ENCODE measurements at regions not wholly inside any gene's neighbourhood (a gene's known extent, or its start where the extent isn't known, plus 50 kb on each side); places are given as distances from the start of the nearest gene placed in this dataset.
A peak's percentile ranks its signal among the peaks of the same experiment; 100 is the strongest.

GRCh38 chr4:104099141-104099540 is 379.4 kb upstream of the TACR3 start:
- Mint-ChIP-seq H3K27ac (ENCODE audit: unreplicated experiment) (no peak overlapping the region), H3K4me1 (ENCODE audit: unreplicated experiment) (no peaks in the 10 kb centered on the region), H3K4me3 (ENCODE audit: unreplicated experiment) (no peak overlapping the region), H3K9me3 (ENCODE audit: unreplicated experiment) (peaks cover 7% of the 10 kb centered on the region), H3K27me3 (ENCODE audit: unreplicated experiment) (no peaks in the 10 kb centered on the region), H3K36me3 (ENCODE audit: low read depth, unreplicated experiment) (peaks cover 6% of the 10 kb centered on the region)
- DNase-seq (ENCODE audit: low spot score): no peak
- TF ChIP-seq CTCF (IDR thresholded peaks at IDR 0.05; ENCODE audit: unreplicated experiment): no peak

GRCh38 chr4:104093247-104093646 is 373.5 kb upstream of the TACR3 start:
- no peak overlapping the region for H3K4me3 Mint-ChIP-seq (ENCODE audit: unreplicated experiment)
- H3K27me3 Mint-ChIP-seq (ENCODE audit: unreplicated experiment): no peaks in the 10 kb centered on the region
- DNase-seq (ENCODE audit: low spot score): no peak
- H3K4me1 Mint-ChIP-seq (ENCODE audit: unreplicated experiment): no peaks in the 10 kb centered on the region
- H3K27ac Mint-ChIP-seq (ENCODE audit: unreplicated experiment): no peak overlapping the region
- no peak for TF ChIP-seq CTCF (IDR thresholded peaks at IDR 0.05; ENCODE audit: unreplicated experiment)
- H3K36me3 Mint-ChIP-seq (ENCODE audit: low read depth, unreplicated experiment): no peaks in the 10 kb centered on the region
- H3K9me3 Mint-ChIP-seq (ENCODE audit: unreplicated experiment): peaks cover under 1% of the 10 kb centered on the region

- Mint-ChIP-seq H3K36me3 (ENCODE audit: low read depth, unreplicated experiment) (no peaks in the 10 kb centered on the region), H3K4me3 (ENCODE audit: unreplicated experiment) (no peak overlapping the region), H3K9me3 (ENCODE audit: unreplicated experiment) (no peaks in the 10 kb centered on the region), H3K27me3 (ENCODE audit: unreplicated experiment) (no peaks in the 10 kb centered on the region), H3K4me1 (ENCODE audit: unreplicated experiment) (no peaks in the 10 kb centered on the region), H3K27ac (ENCODE audit: unreplicated experiment) (no peak overlapping the region)
- no peak for DNase-seq (ENCODE audit: low spot score)
- no peak for TF ChIP-seq CTCF (IDR thresholded peaks at IDR 0.05; ENCODE audit: unreplicated experiment)
Measured at GRCh38 chr4:104073229-104073628, 353.4 kb upstream of the TACR3 start.

GRCh38 chr4:104066533-104066932 is 346.7 kb upstream of the TACR3 start:
- Mint-ChIP-seq H3K4me3 (ENCODE audit: unreplicated experiment) (no peak overlapping the region), H3K9me3 (ENCODE audit: unreplicated experiment) (no peaks in the 10 kb centered on the region), H3K27me3 (ENCODE audit: unreplicated experiment) (no peaks in the 10 kb centered on the region), H3K27ac (ENCODE audit: unreplicated experiment) (no peak overlapping the region), H3K36me3 (ENCODE audit: low read depth, unreplicated experiment) (no peaks in the 10 kb centered on the region), H3K4me1 (ENCODE audit: unreplicated experiment) (peaks cover 3% of the 10 kb centered on the region)
- no peak for DNase-seq (ENCODE audit: low spot score)
- TF ChIP-seq CTCF (IDR thresholded peaks at IDR 0.05; ENCODE audit: unreplicated experiment): no peak

GRCh38 chr4:104064646-104065577 is 345.1 kb upstream of the TACR3 start:
- H3K27ac Mint-ChIP-seq (ENCODE audit: unreplicated experiment): no peak overlapping the region
- H3K27me3 Mint-ChIP-seq (ENCODE audit: unreplicated experiment): no peaks in the 10 kb centered on the region
- TF ChIP-seq CTCF (IDR thresholded peaks at IDR 0.05; ENCODE audit: unreplicated experiment): peak; percentile 90
- H3K4me3 Mint-ChIP-seq (ENCODE audit: unreplicated experiment): no peak overlapping the region
- peaks cover 3% of the 10 kb centered on the region for H3K4me1 Mint-ChIP-seq (ENCODE audit: unreplicated experiment)
- H3K9me3 Mint-ChIP-seq (ENCODE audit: unreplicated experiment): no peaks in the 10 kb centered on the region
- H3K36me3 Mint-ChIP-seq (ENCODE audit: low read depth, unreplicated experiment): no peaks in the 10 kb centered on the region
- peak; percentile 65 for DNase-seq (ENCODE audit: low spot score)

All from endothelial cell (in vitro differentiated cells).